HG03066 (cell line): ENCODE measurements at regions not wholly inside any gene's neighbourhood (a gene's known extent, or its start where the extent isn't known, plus 50 kb on each side); places are given as distances from the start of the nearest gene placed in this dataset.

Source experiments
- ATAC-seq: cut with Tn5 transposase; IDR thresholded peaks from one replicate; pipeline ENCODE4 v1.9.1; 2021; ENCODE audit warnings: low read depth; ENCODE audit not compliant: unreplicated experiment

- ATAC-seq, result no peak
Measured at GRCh38 chr21:22516230-22516629, 1518.0 kb downstream of the NCAM2 start.

- no peak for ATAC-seq
Measured at GRCh38 chr21:22535630-22536029, 1537.4 kb downstream of the NCAM2 start.

- ATAC-seq, result no peak
Measured at GRCh38 chr21:22536509-22536908, 1538.3 kb downstream of the NCAM2 start.

- ATAC-seq, result no peak
Measured at GRCh38 chr21:22544747-22545146, 1546.5 kb downstream of the NCAM2 start.

- no peak for ATAC-seq
Measured at GRCh38 chr21:22552390-22552789, 1554.2 kb downstream of the NCAM2 start.

- ATAC-seq, result no peak
Measured at GRCh38 chr21:22554690-22555316, 1556.6 kb downstream of the NCAM2 start.

GRCh38 chr21:22556829-22557228 is 1558.6 kb downstream of the NCAM2 start:
- no peak for ATAC-seq

GRCh38 chr21:22561946-22562345 is 1563.7 kb downstream of the NCAM2 start:
- ATAC-seq, result no peak

- ATAC-seq, result no peak
Measured at GRCh38 chr21:22573834-22574233, 1575.6 kb downstream of the NCAM2 start.

- ATAC-seq, result no peak
Measured at GRCh38 chr21:22575165-22575584, 1577.0 kb downstream of the NCAM2 start.

- ATAC-seq, result no peak
Measured at GRCh38 chr21:22579741-22580140, 1581.5 kb downstream of the NCAM2 start.

GRCh38 chr21:22582026-22582425 is 1583.8 kb downstream of the NCAM2 start:
- ATAC-seq, result no peak

- no peak for ATAC-seq
Measured at GRCh38 chr21:22584308-22584707, 1586.1 kb downstream of the NCAM2 start.

GRCh38 chr21:22585558-22585957 is 1587.3 kb downstream of the NCAM2 start:
- ATAC-seq, result no peak

- ATAC-seq, result no peak
Measured at GRCh38 chr21:22597660-22598255, 1599.5 kb downstream of the NCAM2 start.

- no peak for ATAC-seq
Measured at GRCh38 chr21:22609802-22610201, 1611.6 kb downstream of the NCAM2 start.

GRCh38 chr21:22627911-22628310 is 1629.7 kb downstream of the NCAM2 start:
- no peak for ATAC-seq

- ATAC-seq, result no peak
Measured at GRCh38 chr21:22630953-22631465, 1632.8 kb downstream of the NCAM2 start.

- no peak for ATAC-seq
Measured at GRCh38 chr21:22632176-22632575, 1634.0 kb downstream of the NCAM2 start.

- no peak for ATAC-seq
Measured at GRCh38 chr21:22649246-22649645, 1651.0 kb downstream of the NCAM2 start.

GRCh38 chr21:22650226-22650625 is 1652.0 kb downstream of the NCAM2 start:
- no peak for ATAC-seq

- no peak for ATAC-seq
Measured at GRCh38 chr21:22657781-22658180, 1659.6 kb downstream of the NCAM2 start.
